ENCODE measurements at regions not wholly inside any gene's neighbourhood (a gene's known extent, or its start where the extent isn't known, plus 50 kb on each side); places are given as distances from the start of the nearest gene placed in this dataset.
"Not testable (repeated sequence)": the region's sequence is repeated elsewhere in the genome, so short reads cannot be mapped to it uniquely, and the experiment has no call there.

- intact Hi-C loops (cut with DNase I; ENCODE audit: low total_unique reads): no loop called here
Observed at GRCh38 chrX:121169099-121170035, 122.0 kb downstream of the GLUD2 start.

GRCh38 chrX:121172703-121173102 is 125.3 kb downstream of the GLUD2 start:
- no peaks in the 10 kb centered on the region for H3K27me3 ChIP-seq
- H3K27ac ChIP-seq: no peak overlapping the region
- TF ChIP-seq POLR2A (IDR thresholded peaks at IDR 0.05) (no peak), CTCF (IDR thresholded peaks at IDR 0.05) (no peak)
- H3K9me3 ChIP-seq: no peaks in the 10 kb centered on the region
- no peak for DNase-seq
- intact Hi-C loops (cut with DNase I; ENCODE audit: low total_unique reads): no loop called here
- no peak overlapping the region for H3K4me3 ChIP-seq
- H3K4me1 ChIP-seq: no peaks in the 10 kb centered on the region
- no peaks in the 10 kb centered on the region for H3K36me3 ChIP-seq

More at GRCh38 chrX:121169099-121170035, 122.0 kb downstream of the GLUD2 start:
- TF ChIP-seq CTCF (IDR thresholded peaks at IDR 0.05) (no peak), POLR2A (IDR thresholded peaks at IDR 0.05) (no peak)
- Histone ChIP-seq H3K27me3 (no peaks in the 10 kb centered on the region), H3K4me3 (no peak overlapping the region), H3K4me1 (no peaks in the 10 kb centered on the region), H3K36me3 (no peaks in the 10 kb centered on the region), H3K9me3 (no peaks in the 10 kb centered on the region), H3K27ac (no peak overlapping the region)
- DNase-seq: no peak

- no peaks in the 10 kb centered on the region for H3K9me3 ChIP-seq
- H3K4me1 ChIP-seq: no peaks in the 10 kb centered on the region
- DNase-seq: no peak
- TF ChIP-seq POLR2A (IDR thresholded peaks at IDR 0.05): no peak
- TF ChIP-seq CTCF (IDR thresholded peaks at IDR 0.05): no peak
- intact Hi-C loops (cut with DNase I; ENCODE audit: low total_unique reads): no loop called here
- no peak overlapping the region for H3K4me3 ChIP-seq
- H3K27ac ChIP-seq: no peak overlapping the region
- H3K27me3 ChIP-seq: no peaks in the 10 kb centered on the region
- H3K36me3 ChIP-seq: no peaks in the 10 kb centered on the region
Observed at GRCh38 chrX:121179972-121180371, 132.6 kb downstream of the GLUD2 start.

GRCh38 chrX:121191779-121192178 is 144.4 kb downstream of the GLUD2 start:
- TF ChIP-seq CTCF (IDR thresholded peaks at IDR 0.05): no peak
- no peak for TF ChIP-seq POLR2A (IDR thresholded peaks at IDR 0.05)
- DNase-seq: no peak
- Histone ChIP-seq H3K4me3 (no peak overlapping the region), H3K9me3 (no peaks in the 10 kb centered on the region), H3K27ac (no peak overlapping the region), H3K4me1 (no peaks in the 10 kb centered on the region), H3K36me3 (no peaks in the 10 kb centered on the region), H3K27me3 (no peaks in the 10 kb centered on the region)
- intact Hi-C loops (cut with DNase I; ENCODE audit: low total_unique reads): no loop called here

- H3K36me3 ChIP-seq: no peaks in the 10 kb centered on the region
- TF ChIP-seq CTCF (IDR thresholded peaks at IDR 0.05) (no peak), POLR2A (IDR thresholded peaks at IDR 0.05) (no peak)
- no peaks in the 10 kb centered on the region for H3K4me1 ChIP-seq
- intact Hi-C loops (cut with DNase I; ENCODE audit: low total_unique reads): no loop called here
- H3K4me3 ChIP-seq: no peak overlapping the region
- no peaks in the 10 kb centered on the region for H3K9me3 ChIP-seq
- H3K27ac ChIP-seq: no peak overlapping the region
- DNase-seq: no peak
- H3K27me3 ChIP-seq: no peaks in the 10 kb centered on the region
Observed at GRCh38 chrX:121195719-121196118, 148.3 kb downstream of the GLUD2 start.

- H3K27ac ChIP-seq; H3K4me1 ChIP-seq; DNase-seq; intact Hi-C loops (cut with DNase I; ENCODE audit: low total_unique reads); H3K27me3 ChIP-seq; H3K36me3 ChIP-seq; H3K9me3 ChIP-seq: not testable (repeated sequence)
- peak overlapping the region in 1 of 2 donors; percentile 1 for H3K4me3 ChIP-seq
Observed at GRCh38 chrX:121196872-121197444, 149.5 kb downstream of the GLUD2 start.
